ENCODE measurements at regions not wholly inside any gene's neighbourhood (a gene's known extent, or its start where the extent isn't known, plus 50 kb on each side); places are given as distances from the start of the nearest gene placed in this dataset.

GRCh38 chr12:89024580-89024979 is 327.7 kb downstream of the DUSP6 start:
- Histone ChIP-seq H3K4me1 (ENCODE audit: insufficient read depth, poor library complexity, severe bottlenecking) (peaks cover 5% of the 10 kb centered on the region), H3K27me3 (ENCODE audit: insufficient read depth, poor library complexity, severe bottlenecking) (no peaks in the 10 kb centered on the region), H3K36me3 (ENCODE audit: low read depth) (no peaks in the 10 kb centered on the region), H3K9me3 (ENCODE audit: severe bottlenecking) (no peaks in the 10 kb centered on the region), H3K4me3 (ENCODE audit: severe bottlenecking) (no peak overlapping the region), H3K27ac (ENCODE audit: poor library complexity, severe bottlenecking) (no peak overlapping the region)
- no peak for DNase-seq (ENCODE audit: low spot score)
- no peak for ATAC-seq (ENCODE audit: low read depth)
- TF ChIP-seq, protein P1, sequence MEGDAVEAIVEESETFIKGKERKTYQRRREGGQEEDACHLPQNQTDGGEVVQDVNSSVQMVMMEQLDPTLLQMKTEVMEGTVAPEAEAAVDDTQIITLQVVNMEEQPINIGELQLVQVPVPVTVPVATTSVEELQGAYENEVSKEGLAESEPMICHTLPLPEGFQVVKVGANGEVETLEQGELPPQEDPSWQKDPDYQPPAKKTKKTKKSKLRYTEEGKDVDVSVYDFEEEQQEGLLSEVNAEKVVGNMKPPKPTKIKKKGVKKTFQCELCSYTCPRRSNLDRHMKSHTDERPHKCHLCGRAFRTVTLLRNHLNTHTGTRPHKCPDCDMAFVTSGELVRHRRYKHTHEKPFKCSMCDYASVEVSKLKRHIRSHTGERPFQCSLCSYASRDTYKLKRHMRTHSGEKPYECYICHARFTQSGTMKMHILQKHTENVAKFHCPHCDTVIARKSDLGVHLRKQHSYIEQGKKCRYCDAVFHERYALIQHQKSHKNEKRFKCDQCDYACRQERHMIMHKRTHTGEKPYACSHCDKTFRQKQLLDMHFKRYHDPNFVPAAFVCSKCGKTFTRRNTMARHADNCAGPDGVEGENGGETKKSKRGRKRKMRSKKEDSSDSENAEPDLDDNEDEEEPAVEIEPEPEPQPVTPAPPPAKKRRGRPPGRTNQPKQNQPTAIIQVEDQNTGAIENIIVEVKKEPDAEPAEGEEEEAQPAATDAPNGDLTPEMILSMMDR (IDR thresholded peaks at IDR 0.05; ENCODE audit: poor library complexity, severe bottlenecking), result no peak

- no peak overlapping the region for H3K27ac ChIP-seq (ENCODE audit: poor library complexity, severe bottlenecking)
- H3K4me1 ChIP-seq (ENCODE audit: insufficient read depth, poor library complexity, severe bottlenecking), result peaks cover 9% of the 10 kb centered on the region
- H3K36me3 ChIP-seq (ENCODE audit: low read depth), result no peaks in the 10 kb centered on the region
- H3K9me3 ChIP-seq (ENCODE audit: severe bottlenecking), result no peaks in the 10 kb centered on the region
- TF ChIP-seq, protein P1 (IDR thresholded peaks at IDR 0.05; ENCODE audit: poor library complexity, severe bottlenecking), result no peak
- H3K4me3 ChIP-seq (ENCODE audit: severe bottlenecking), result no peak overlapping the region
- DNase-seq (ENCODE audit: low spot score), result no peak
- H3K27me3 ChIP-seq (ENCODE audit: insufficient read depth, poor library complexity, severe bottlenecking), result no peaks in the 10 kb centered on the region
- no peak for ATAC-seq (ENCODE audit: low read depth)
Measured at GRCh38 chr12:89023936-89024335, 328.4 kb downstream of the DUSP6 start.

DNA sequence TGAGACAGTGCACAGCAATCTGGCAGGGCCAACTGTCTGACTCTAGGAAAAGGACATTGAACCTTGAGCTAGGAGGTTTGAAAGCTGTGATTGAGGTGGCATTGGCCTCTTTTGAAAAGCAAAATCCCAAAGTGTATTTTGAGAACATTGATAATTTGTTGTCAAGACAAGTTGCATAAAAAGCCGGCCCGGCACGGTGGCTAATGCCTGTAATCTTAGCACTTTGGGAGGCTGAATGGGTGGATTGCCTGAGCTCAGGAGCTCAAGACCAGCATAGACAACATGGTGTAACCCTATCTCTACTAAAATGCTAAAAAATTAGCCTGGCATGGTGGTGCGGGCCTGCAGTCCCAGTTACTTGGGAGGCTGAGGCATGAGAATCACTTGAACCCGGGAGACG is 331.6 kb downstream of the DUSP6 start:
- Histone ChIP-seq H3K36me3 (ENCODE audit: low read depth) (no peaks in the 10 kb centered on the region), H3K27me3 (ENCODE audit: insufficient read depth, poor library complexity, severe bottlenecking) (no peaks in the 10 kb centered on the region), H3K27ac (ENCODE audit: poor library complexity, severe bottlenecking) (no peak overlapping the region), H3K4me1 (ENCODE audit: insufficient read depth, poor library complexity, severe bottlenecking) (peaks cover 9% of the 10 kb centered on the region), H3K9me3 (ENCODE audit: severe bottlenecking) (no peaks in the 10 kb centered on the region), H3K4me3 (ENCODE audit: severe bottlenecking) (no peak overlapping the region)
- TF ChIP-seq, protein P1 (IDR thresholded peaks at IDR 0.05; ENCODE audit: poor library complexity, severe bottlenecking), result no peak
- no peak for ATAC-seq (ENCODE audit: low read depth)
- no peak for DNase-seq (ENCODE audit: low spot score)

- TF ChIP-seq, protein P1 (IDR thresholded peaks at IDR 0.05; ENCODE audit: poor library complexity, severe bottlenecking), result no peak
- H3K4me3 ChIP-seq (ENCODE audit: severe bottlenecking), result no peak overlapping the region
- ATAC-seq (ENCODE audit: low read depth) (no peak), DNase-seq (ENCODE audit: low spot score) (no peak)
- peaks cover 9% of the 10 kb centered on the region for H3K4me1 ChIP-seq (ENCODE audit: insufficient read depth, poor library complexity, severe bottlenecking)
- no peaks in the 10 kb centered on the region for H3K27me3 ChIP-seq (ENCODE audit: insufficient read depth, poor library complexity, severe bottlenecking)
- no peaks in the 10 kb centered on the region for H3K9me3 ChIP-seq (ENCODE audit: severe bottlenecking)
- no peaks in the 10 kb centered on the region for H3K36me3 ChIP-seq (ENCODE audit: low read depth)
- H3K27ac ChIP-seq (ENCODE audit: poor library complexity, severe bottlenecking), result no peak overlapping the region
Measured at GRCh38 chr12:89020121-89020480, 332.2 kb downstream of the DUSP6 start.

- peaks cover 9% of the 10 kb centered on the region for H3K4me1 ChIP-seq (ENCODE audit: insufficient read depth, poor library complexity, severe bottlenecking)
- peak overlapping the region; percentile 11 for H3K4me3 ChIP-seq (ENCODE audit: severe bottlenecking)
- H3K9me3 ChIP-seq (ENCODE audit: severe bottlenecking), result no peaks in the 10 kb centered on the region
- TF ChIP-seq, protein P1 (IDR thresholded peaks at IDR 0.05; ENCODE audit: poor library complexity, severe bottlenecking), result peak; percentile 94
- H3K27ac ChIP-seq (ENCODE audit: poor library complexity, severe bottlenecking), result no peak overlapping the region
- no peaks in the 10 kb centered on the region for H3K36me3 ChIP-seq (ENCODE audit: low read depth)
- ATAC-seq (ENCODE audit: low read depth), result peak; percentile 93
- DNase-seq (ENCODE audit: low spot score), result peak; percentile 63
- no peaks in the 10 kb centered on the region for H3K27me3 ChIP-seq (ENCODE audit: insufficient read depth, poor library complexity, severe bottlenecking)
Measured at GRCh38 chr12:89019439-89020120, 332.7 kb downstream of the DUSP6 start.
